CD14-positive monocyte (primary cell): ENCODE measurements at regions not wholly inside any gene's neighbourhood (a gene's known extent, or its start where the extent isn't known, plus 50 kb on each side); places are given as distances from the start of the nearest gene placed in this dataset.
"Not testable (repeated sequence)": the region's sequence is repeated elsewhere in the genome, so short reads cannot be mapped to it uniquely, and the experiment has no call there.

Experiments used
- DNase-seq, 3 donors: peaks; one replicate each; pipeline ENCODE4 v3.0.0-alpha.2; 2011 to 2022
- H2AFZ ChIP-seq: 2 replicates; pipeline ENCODE4 v1.6.0; 2012; ENCODE audit warnings: mild to moderate bottlenecking, low read depth, low read length, inconsistent platforms; ENCODE audit not compliant: insufficient read depth, poor library complexity, severe bottlenecking
- H3K27ac ChIP-seq, 2 donors: 1 replicate in 1 of 2; 2 replicates in 1 of 2; pipeline ENCODE4 v1.5.1; 2012 to 2013; ENCODE audit warnings: low read length in 2 of 2, control low read depth in 1 of 2, inconsistent platforms in 1 of 2, low read depth in 1 of 2, mild to moderate bottlenecking in 1 of 2
- H3K27me3 ChIP-seq, 2 donors: one replicate each; pipeline versions ENCODE4 v1.6.0 to v1.6.1; 2011 to 2013; ENCODE audit warnings: low read length in 2 of 2; ENCODE audit not compliant: control insufficient read depth in 2 of 2, insufficient read depth in 2 of 2
- H3K36me3 ChIP-seq, 2 donors: replicated peaks in 1 of 2; 1 replicate in 1 of 2; 2 replicates in 1 of 2; pipeline versions ENCODE4 v1.5.1 to v1.6.1; 2012 to 2013; ENCODE audit warnings: low read length in 2 of 2, control low read depth in 1 of 2, inconsistent platforms in 1 of 2, mild to moderate bottlenecking in 1 of 2; ENCODE audit not compliant: insufficient read depth in 2 of 2, control insufficient read depth in 1 of 2
- H3K4me1 ChIP-seq, 2 donors: 1 replicate in 1 of 2; 2 replicates in 1 of 2; pipeline versions ENCODE4 v1.5.1 to v1.6.1; 2012 to 2013; ENCODE audit warnings: low read length in 2 of 2, control low read depth in 1 of 2, inconsistent platforms in 1 of 2, mild to moderate bottlenecking in 1 of 2, moderate library complexity in 1 of 2; ENCODE audit not compliant: insufficient read depth in 2 of 2, control insufficient read depth in 1 of 2
- H3K4me2 ChIP-seq: replicated peaks from 2 replicates; pipeline ENCODE3; 2012; ENCODE audit warnings: low read length, moderate library complexity, mild to moderate bottlenecking; ENCODE audit not compliant: poor library complexity, severe bottlenecking; ENCODE audit errors: extremely low read depth
- H3K4me3 ChIP-seq, 3 experiments: fragments of 200-600 bp in 1 of 3; sonication (generic) in 1 of 3; replicated peaks in 1 of 3; 1 replicate in 2 of 3; 2 replicates in 1 of 3; pipeline ENCODE4 v1.5.1; 2011 to 2013; ENCODE audit warnings: low read length in 3 of 3, mild to moderate bottlenecking in 3 of 3, control low read depth in 2 of 3, low read depth in 2 of 3, inconsistent platforms in 1 of 3, moderate library complexity in 1 of 3
- H3K79me2 ChIP-seq: 2 replicates; pipeline ENCODE4 v1.6.0; 2012; ENCODE audit warnings: mild to moderate bottlenecking, control low read depth, inconsistent platforms, low read length, moderate library complexity; ENCODE audit not compliant: insufficient read depth
- H3K9ac ChIP-seq: 2 replicates; pipeline ENCODE4 v1.6.0; 2017; ENCODE audit warnings: low read length, mild to moderate bottlenecking; ENCODE audit not compliant: insufficient read depth, poor library complexity, severe bottlenecking
- H3K9me3 ChIP-seq, 2 donors: replicated peaks in 1 of 2; 1 replicate in 1 of 2; 2 replicates in 1 of 2; pipeline versions ENCODE4 v1.5.1 to v1.6.1; 2012 to 2013; ENCODE audit warnings: low read length in 2 of 2, control low read depth in 1 of 2; ENCODE audit not compliant: control insufficient read depth in 1 of 2, insufficient read depth in 1 of 2
- H4K20me1 ChIP-seq: 2 replicates; pipeline ENCODE4 v1.6.0; 2012; ENCODE audit warnings: mild to moderate bottlenecking, low read length, control low read depth, moderate library complexity; ENCODE audit not compliant: insufficient read depth
- H3K27ac Mint-ChIP-seq, 7 donors: one replicate each; pipeline ENCODE4 v1.8.0; 2020; ENCODE audit warnings: mild to moderate bottlenecking in 7 of 7, mixed read lengths in 7 of 7, moderate library complexity in 6 of 7, inconsistent platforms in 2 of 7
- H3K27me3 Mint-ChIP-seq, 3 donors: one replicate each; pipeline ENCODE4 v1.8.0; 2021 to 2022; ENCODE audit warnings: low read depth in 3 of 3, mild to moderate bottlenecking in 3 of 3, mixed read lengths in 3 of 3, moderate library complexity in 3 of 3, inconsistent platforms in 1 of 3
- H3K36me3 Mint-ChIP-seq, 2 donors: one replicate each; pipeline ENCODE4 v1.8.0; 2020; ENCODE audit warnings: mixed read lengths in 2 of 2, inconsistent platforms in 1 of 2, mild to moderate bottlenecking in 1 of 2
- H3K4me1 Mint-ChIP-seq: one replicate; pipeline ENCODE4 v1.8.0; 2020; ENCODE audit warnings: mild to moderate bottlenecking, mixed read lengths
- H3K4me3 Mint-ChIP-seq, 2 donors: one replicate each; pipeline ENCODE4 v1.8.0; 2020; ENCODE audit warnings: mild to moderate bottlenecking in 2 of 2, mixed read lengths in 2 of 2, moderate library complexity in 1 of 2
- H3K9me3 Mint-ChIP-seq, 7 donors: one replicate each; pipeline ENCODE4 v1.8.0; 2020 to 2022; ENCODE audit warnings: mixed read lengths in 7 of 7, mild to moderate bottlenecking in 6 of 7, moderate library complexity in 6 of 7, inconsistent platforms in 2 of 7
- WGBS: methylation state at CpG from one replicate; pipeline ENCODE4 v1.1.5; 2013; ENCODE audit warnings: missing lambda C conversion rate; ENCODE audit not compliant: insufficient coverage; 5-methylcytosine and 5-hydroxymethylcytosine counted together
- intact Hi-C, 2 donors: fragments of 100-400 bp; cut with micrococcal nuclease; formaldehyde crosslinking; loops; one replicate each; pipeline versions ENCODE4 v1.15.0 to v1.15.1; 2023
- TF ChIP-seq, protein P1 (sequence below): fragments of 200-600 bp; IDR thresholded peaks from one replicate; pipeline ENCODE4 v1.8.0; 2022; ENCODE audit warnings: antibody characterized with exemption, mild to moderate bottlenecking

DNA sequence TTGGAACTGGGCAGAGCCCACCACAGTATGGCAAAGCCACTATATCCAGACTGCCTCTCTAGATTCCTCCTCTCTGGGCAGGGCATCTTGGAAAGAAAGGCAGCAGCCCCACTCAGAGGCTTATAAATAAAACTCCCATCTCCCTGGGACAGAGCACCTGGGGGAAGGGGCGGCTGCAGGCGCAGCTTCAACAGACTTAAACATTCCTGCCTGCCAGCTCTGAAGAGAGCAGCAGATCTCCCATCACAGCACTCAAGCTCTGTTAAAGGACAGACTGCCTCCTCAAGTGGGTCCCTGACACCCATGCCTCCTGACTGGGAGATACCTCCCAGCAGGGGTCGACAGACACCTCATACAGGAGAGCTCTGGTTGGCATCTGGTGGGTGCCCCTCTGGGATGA is 193.6 kb downstream of the MREG start:
- H3K4me3 Mint-ChIP-seq, intact Hi-C loops, H3K4me3 ChIP-seq, H3K4me1 ChIP-seq, H3K36me3 ChIP-seq, H3K36me3 Mint-ChIP-seq, H3K4me2 ChIP-seq, H2AFZ ChIP-seq, H3K27ac ChIP-seq, H4K20me1 ChIP-seq, H3K9ac ChIP-seq, H3K27me3 ChIP-seq, H3K4me1 Mint-ChIP-seq, DNase-seq, H3K79me2 ChIP-seq: not testable (repeated sequence)
- H3K9me3 ChIP-seq: peaks cover 11 to 13% of the 10 kb centered on the region in 2 donors
- Mint-ChIP-seq H3K9me3 (peaks cover 18 to 42% (median 23%) of the 10 kb centered on the region in 7 donors), H3K27me3 (peaks cover 5 to 28% (median 7%) of the 10 kb centered on the region in 3 donors), H3K27ac (peak overlapping the region in 1 of 7 donors; percentile 11)
- WGBS: 100% methylated on average over 2 of the region's 3 CpGs

DNA sequence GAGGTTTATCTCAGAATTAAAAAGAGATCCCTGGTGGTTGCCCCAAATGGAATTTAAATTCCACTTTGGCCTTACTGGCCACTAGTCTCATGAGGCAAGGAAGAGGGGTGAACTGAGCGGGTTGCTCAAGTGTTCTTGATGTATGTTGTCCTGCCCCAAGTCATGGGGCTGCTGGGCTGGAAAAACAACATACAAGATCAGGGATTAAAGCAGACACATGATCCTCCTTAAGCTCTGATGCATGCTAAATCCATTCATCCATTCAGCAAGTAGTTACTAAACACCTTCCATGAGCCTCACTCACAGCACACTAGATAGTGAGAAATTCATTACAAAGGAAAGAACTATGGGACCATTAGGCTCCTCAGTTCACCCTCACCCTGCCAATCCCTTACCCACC is 196.3 kb downstream of the MREG start:
- Histone ChIP-seq H3K9ac (no peak overlapping the region), H3K79me2 (no peaks in the 10 kb centered on the region), H3K27ac (no peak overlapping the region), H3K4me1 (peaks cover 9 to 14% of the 10 kb centered on the region in 2 donors), H4K20me1 (no peaks in the 10 kb centered on the region), H3K9me3 (peaks cover 11 to 13% of the 10 kb centered on the region in 2 donors), H3K4me3 (no peak overlapping the region), H3K36me3 (no peaks in the 10 kb centered on the region), H3K27me3 (no peaks in the 10 kb centered on the region), H2AFZ (no peak overlapping the region), H3K4me2 (no peak overlapping the region)
- TF ChIP-seq, protein P1, sequence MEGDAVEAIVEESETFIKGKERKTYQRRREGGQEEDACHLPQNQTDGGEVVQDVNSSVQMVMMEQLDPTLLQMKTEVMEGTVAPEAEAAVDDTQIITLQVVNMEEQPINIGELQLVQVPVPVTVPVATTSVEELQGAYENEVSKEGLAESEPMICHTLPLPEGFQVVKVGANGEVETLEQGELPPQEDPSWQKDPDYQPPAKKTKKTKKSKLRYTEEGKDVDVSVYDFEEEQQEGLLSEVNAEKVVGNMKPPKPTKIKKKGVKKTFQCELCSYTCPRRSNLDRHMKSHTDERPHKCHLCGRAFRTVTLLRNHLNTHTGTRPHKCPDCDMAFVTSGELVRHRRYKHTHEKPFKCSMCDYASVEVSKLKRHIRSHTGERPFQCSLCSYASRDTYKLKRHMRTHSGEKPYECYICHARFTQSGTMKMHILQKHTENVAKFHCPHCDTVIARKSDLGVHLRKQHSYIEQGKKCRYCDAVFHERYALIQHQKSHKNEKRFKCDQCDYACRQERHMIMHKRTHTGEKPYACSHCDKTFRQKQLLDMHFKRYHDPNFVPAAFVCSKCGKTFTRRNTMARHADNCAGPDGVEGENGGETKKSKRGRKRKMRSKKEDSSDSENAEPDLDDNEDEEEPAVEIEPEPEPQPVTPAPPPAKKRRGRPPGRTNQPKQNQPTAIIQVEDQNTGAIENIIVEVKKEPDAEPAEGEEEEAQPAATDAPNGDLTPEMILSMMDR: no peak
- H3K9me3 Mint-ChIP-seq: peaks cover 18 to 28% (median 20%) of the 10 kb centered on the region in 7 donors
- no peak overlapping the region for H3K4me3 Mint-ChIP-seq
- intact Hi-C loops: no loop called here
- H3K4me1 Mint-ChIP-seq: peaks cover 15% of the 10 kb centered on the region
- peaks cover 3 to 9% of the 10 kb centered on the region in 2 donors for H3K36me3 Mint-ChIP-seq
- DNase-seq: no peak
- no peak overlapping the region for H3K27ac Mint-ChIP-seq
- H3K27me3 Mint-ChIP-seq: peaks cover 2 to 30% (median 4%) of the 10 kb centered on the region in 3 donors
- WGBS: 100% methylated on average over 1 of the region's 1 CpG
